ENCODE measurements at regions not wholly inside any gene's neighbourhood (a gene's known extent, or its start where the extent isn't known, plus 50 kb on each side); places are given as distances from the start of the nearest gene placed in this dataset.

DNA sequence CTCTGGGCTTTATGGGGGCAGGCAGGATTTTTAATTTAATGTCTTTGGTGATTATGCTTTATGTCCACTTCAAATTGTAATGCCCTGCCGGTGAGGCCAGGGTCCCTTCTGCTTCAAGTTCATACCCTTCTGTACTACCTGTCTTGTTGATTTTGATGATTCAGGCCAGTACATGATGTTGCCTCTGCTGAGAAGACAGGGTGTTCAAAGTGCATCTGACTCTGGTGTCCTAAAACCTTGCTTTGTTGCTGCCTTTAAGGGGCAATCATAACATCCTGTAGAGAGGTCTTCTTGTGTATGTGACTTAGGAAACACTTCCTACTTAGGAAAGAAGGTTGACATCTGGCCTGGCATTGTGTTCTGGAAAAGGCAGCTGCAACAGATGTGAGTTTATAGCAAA lies 113.2 kb downstream of the TMEM170B start:
- H3K4me1 ChIP-seq (ENCODE audit: low read length) = peaks cover 24% of the 10 kb centered on the region
- no peak overlapping the region for H3K4me2 ChIP-seq (ENCODE audit: low read length)
- no peak overlapping the region for H3K4me3 ChIP-seq (ENCODE audit: low read length)
- no peak overlapping the region for H3K9ac ChIP-seq (ENCODE audit: low read length)
- no peaks in the 10 kb centered on the region for H3K79me2 ChIP-seq (ENCODE audit: low read length)
- no peak overlapping the region for H3K27ac ChIP-seq (ENCODE audit: low read length)
- no peaks in the 10 kb centered on the region for H3K36me3 ChIP-seq (replicated peaks; ENCODE audit: low read depth, low read length)
- H3K9me3 ChIP-seq (ENCODE audit: insufficient read depth, low read length) = no peaks in the 10 kb centered on the region
- H2AFZ ChIP-seq (ENCODE audit: low read depth, low read length) = no peak overlapping the region
- H3K27me3 ChIP-seq (ENCODE audit: low read depth, low read length) = peaks cover 4% of the 10 kb centered on the region; the same call in 1 of the 2 replicates
- TF ChIP-seq EZH2phosphoT487 (IDR thresholded peaks at IDR 0.05; ENCODE audit: low read depth) (no peak), CTCF (IDR thresholded peaks at IDR 0.05; ENCODE audit: low read depth, low read length) (no peak)
- H4K20me1 ChIP-seq (ENCODE audit: insufficient read depth, low read length) = no peaks in the 10 kb centered on the region

GRCh38 chr6:11653028-11653583 lies 115.6 kb downstream of the TMEM170B start:
- no peaks in the 10 kb centered on the region for H3K79me2 ChIP-seq (ENCODE audit: low read length)
- H3K4me1 ChIP-seq (ENCODE audit: low read length) = peaks cover 26% of the 10 kb centered on the region
- H3K9ac ChIP-seq (ENCODE audit: low read length) = no peak overlapping the region
- TF ChIP-seq CTCF (IDR thresholded peaks at IDR 0.05; ENCODE audit: low read depth, low read length) = no peak
- TF ChIP-seq EZH2phosphoT487 (IDR thresholded peaks at IDR 0.05; ENCODE audit: low read depth) = no peak
- H3K9me3 ChIP-seq (ENCODE audit: insufficient read depth, low read length) = no peaks in the 10 kb centered on the region
- H3K27ac ChIP-seq (ENCODE audit: low read length) = peak overlapping the region; percentile 37; the same call in 1 of the 2 replicates
- H3K36me3 ChIP-seq (replicated peaks; ENCODE audit: low read depth, low read length) = no peaks in the 10 kb centered on the region
- H3K27me3 ChIP-seq (ENCODE audit: low read depth, low read length) = peaks cover 9% of the 10 kb centered on the region; the same call in 1 of the 2 replicates
- no peak overlapping the region for H3K4me3 ChIP-seq (ENCODE audit: low read length)
- no peaks in the 10 kb centered on the region for H4K20me1 ChIP-seq (ENCODE audit: insufficient read depth, low read length)
- H2AFZ ChIP-seq (ENCODE audit: low read depth, low read length) = no peak overlapping the region
- peak overlapping the region; percentile 51 for H3K4me2 ChIP-seq (ENCODE audit: low read length)

GRCh38 chr6:11654876-11655275 lies 117.3 kb downstream of the TMEM170B start:
- H3K27ac ChIP-seq (ENCODE audit: low read length) = no peak overlapping the region
- H3K9ac ChIP-seq (ENCODE audit: low read length) = no peak overlapping the region
- H3K4me1 ChIP-seq (ENCODE audit: low read length) = peaks cover 31% of the 10 kb centered on the region
- no peaks in the 10 kb centered on the region for H3K9me3 ChIP-seq (ENCODE audit: insufficient read depth, low read length)
- no peaks in the 10 kb centered on the region for H3K36me3 ChIP-seq (replicated peaks; ENCODE audit: low read depth, low read length)
- H3K4me2 ChIP-seq (ENCODE audit: low read length) = no peak overlapping the region
- no peak overlapping the region for H2AFZ ChIP-seq (ENCODE audit: low read depth, low read length)
- no peaks in the 10 kb centered on the region for H4K20me1 ChIP-seq (ENCODE audit: insufficient read depth, low read length)
- H3K27me3 ChIP-seq (ENCODE audit: low read depth, low read length) = peaks cover 9% of the 10 kb centered on the region; the same call in 1 of the 2 replicates
- no peak overlapping the region for H3K4me3 ChIP-seq (ENCODE audit: low read length)
- no peaks in the 10 kb centered on the region for H3K79me2 ChIP-seq (ENCODE audit: low read length)
- no peak for TF ChIP-seq CTCF (IDR thresholded peaks at IDR 0.05; ENCODE audit: low read depth, low read length)
- no peak for TF ChIP-seq EZH2phosphoT487 (IDR thresholded peaks at IDR 0.05; ENCODE audit: low read depth)

GRCh38 chr6:11656491-11656890 lies 118.9 kb downstream of the TMEM170B start:
- Histone ChIP-seq H3K4me2 (ENCODE audit: low read length) (no peak overlapping the region), H4K20me1 (ENCODE audit: insufficient read depth, low read length) (no peaks in the 10 kb centered on the region), H3K79me2 (ENCODE audit: low read length) (no peaks in the 10 kb centered on the region), H3K9me3 (ENCODE audit: insufficient read depth, low read length) (no peaks in the 10 kb centered on the region), H3K27ac (ENCODE audit: low read length) (no peak overlapping the region), H3K36me3 (replicated peaks; ENCODE audit: low read depth, low read length) (no peaks in the 10 kb centered on the region), H2AFZ (ENCODE audit: low read depth, low read length) (no peak overlapping the region), H3K4me1 (ENCODE audit: low read length) (peaks cover 34% of the 10 kb centered on the region), H3K4me3 (ENCODE audit: low read length) (no peak overlapping the region), H3K9ac (ENCODE audit: low read length) (no peak overlapping the region), H3K27me3 (ENCODE audit: low read depth, low read length) (peaks cover 9% of the 10 kb centered on the region; the same call in 1 of the 2 replicates)
- TF ChIP-seq EZH2phosphoT487 (IDR thresholded peaks at IDR 0.05; ENCODE audit: low read depth) (no peak), CTCF (IDR thresholded peaks at IDR 0.05; ENCODE audit: low read depth, low read length) (no peak)
